ENCODE measurements at regions not wholly inside any gene's neighbourhood (a gene's known extent, or its start where the extent isn't known, plus 50 kb on each side); places are given as distances from the start of the nearest gene placed in this dataset.
"Not testable (repeated sequence)": the region's sequence is repeated elsewhere in the genome, so short reads cannot be mapped to it uniquely, and the experiment has no call there.

DNA sequence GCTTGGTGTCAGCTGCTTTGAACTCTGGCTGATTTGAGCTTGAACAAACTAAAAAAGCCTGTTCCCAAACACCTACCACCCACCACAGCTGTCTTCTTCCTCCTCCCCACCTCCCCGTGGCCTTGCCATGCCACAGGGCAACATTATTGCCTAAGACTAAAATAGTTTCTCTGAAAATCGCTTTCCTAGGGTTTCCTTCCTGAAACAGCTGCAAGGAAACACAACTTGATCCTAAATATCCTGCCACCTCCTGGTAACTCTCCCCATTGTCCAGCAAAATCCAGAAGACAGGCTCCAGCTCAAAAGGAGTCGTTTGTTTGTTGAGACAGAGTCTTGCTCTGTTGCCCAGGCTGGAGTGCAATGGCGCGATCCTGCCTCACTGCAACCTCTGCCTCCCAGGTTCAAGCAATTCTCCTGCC is 193.9 kb upstream of the TPM1 start:
- DNase-seq = no peak

DNA sequence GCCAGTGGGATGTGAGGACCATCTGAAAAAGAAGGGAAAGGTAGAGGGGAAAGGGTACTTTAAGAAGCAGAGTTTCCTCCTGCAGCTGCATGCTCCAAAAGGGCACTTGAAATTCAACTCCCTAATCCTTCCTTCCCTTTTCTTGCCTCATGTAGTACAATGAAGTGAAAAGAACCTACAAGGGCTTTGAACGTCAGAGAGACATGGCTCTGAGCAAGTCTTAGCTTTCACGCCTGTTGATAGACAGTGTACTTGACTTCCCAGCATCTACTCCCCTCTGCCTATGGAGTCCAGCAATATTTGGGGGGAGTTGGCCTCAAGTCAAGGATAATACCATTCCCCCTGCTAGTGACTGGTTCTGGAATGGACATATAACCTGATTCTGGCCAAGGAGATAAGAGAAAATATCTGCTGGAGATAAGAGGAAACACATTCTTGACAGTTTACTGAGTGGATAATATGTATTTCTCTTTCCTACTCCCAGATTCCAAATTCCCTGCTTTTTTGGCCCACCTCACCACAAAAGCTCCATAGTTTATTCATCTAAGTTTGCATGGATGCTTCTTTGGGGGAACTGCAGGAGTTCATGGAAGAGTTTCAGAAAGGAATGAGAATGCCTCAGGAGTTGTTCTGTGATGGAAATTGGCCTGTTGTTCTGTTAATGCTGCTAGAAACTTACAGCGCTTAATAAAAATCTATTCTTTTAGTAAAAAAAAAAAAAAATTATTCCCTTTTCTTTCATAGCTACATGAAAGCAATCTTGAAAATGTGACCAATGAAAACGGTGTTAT is 193.0 kb upstream of the TPM1 start:
- no peak for DNase-seq

DNA sequence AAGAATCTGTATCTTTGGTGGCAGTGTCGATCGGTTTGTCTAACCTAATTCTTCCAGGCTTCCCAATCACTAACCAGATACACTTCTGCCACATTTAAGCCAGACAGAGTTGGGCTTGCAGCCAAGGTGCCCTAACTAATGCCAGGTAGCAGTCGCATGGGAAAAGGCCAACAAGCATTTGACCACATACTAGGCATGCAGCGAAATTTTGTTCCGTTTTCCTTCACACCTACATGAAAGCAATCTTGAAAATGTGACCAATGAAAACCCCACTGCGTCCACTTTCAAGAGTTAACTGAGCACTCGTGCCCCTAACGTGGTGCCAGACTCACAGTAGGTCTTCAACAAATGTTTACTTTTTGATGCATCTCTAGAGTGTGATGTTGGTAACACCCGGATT is 192.2 kb upstream of the TPM1 start:
- DNase-seq = no peak

DNA sequence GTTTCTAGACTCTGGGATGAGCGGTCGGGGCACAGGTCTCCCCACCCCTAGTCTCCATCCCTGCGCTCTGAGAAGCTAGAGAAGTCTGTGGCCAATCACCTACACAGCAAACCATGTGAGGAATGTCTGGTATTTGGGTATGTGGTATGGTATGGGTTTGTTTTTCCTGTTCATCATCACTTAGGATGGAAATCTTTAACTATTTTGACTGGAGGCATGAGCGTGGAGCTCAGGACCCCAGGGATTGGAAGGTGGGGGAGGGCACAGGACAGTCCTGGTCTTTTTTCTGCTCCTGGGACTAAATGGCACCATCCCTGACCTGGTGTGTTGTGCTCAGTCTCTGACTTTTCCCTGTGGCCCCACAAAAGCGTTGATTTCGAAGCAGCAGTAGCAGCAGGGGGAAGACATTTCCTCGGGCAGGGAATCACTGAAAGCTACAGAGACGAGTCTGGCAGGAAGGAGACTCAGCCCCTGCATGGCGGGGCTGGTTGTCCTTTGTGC is 191.7 kb upstream of the TPM1 start:
- no peak for DNase-seq

DNA sequence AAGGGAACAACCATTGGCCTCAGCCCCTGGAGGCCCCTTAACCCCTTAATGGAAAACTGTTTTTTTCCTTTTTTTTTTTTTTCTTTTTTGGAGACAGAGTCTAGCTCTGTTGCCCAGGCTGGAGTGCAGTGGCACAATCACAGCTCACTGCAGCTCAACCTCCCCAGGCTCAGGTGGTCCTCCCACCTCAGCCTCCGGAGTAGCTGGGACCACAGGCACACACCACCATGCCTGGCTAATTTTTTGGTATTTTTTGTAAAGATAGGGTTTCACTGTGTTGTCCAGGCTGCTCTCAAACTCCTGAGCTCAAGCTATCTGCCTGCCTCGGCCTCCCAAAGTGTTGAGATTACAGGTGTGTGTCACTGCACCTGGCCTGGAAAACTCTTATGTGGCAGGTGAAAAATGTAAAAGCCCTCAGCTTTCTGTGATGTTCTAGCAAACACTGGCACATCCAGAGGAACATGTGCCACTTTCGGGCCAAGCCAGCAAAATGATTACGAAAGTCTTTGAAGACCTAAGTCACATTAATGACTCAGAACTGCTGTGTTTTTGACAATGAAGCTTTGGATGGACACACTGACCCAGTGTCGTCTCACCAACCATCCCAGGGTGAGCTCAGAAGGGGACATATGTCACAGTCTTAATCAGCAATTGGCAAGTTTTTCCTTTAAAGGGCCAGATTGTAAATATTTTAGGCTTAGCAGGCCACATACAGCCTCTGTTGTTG is 189.3 kb upstream of the TPM1 start:
- no peak for DNase-seq

DNA sequence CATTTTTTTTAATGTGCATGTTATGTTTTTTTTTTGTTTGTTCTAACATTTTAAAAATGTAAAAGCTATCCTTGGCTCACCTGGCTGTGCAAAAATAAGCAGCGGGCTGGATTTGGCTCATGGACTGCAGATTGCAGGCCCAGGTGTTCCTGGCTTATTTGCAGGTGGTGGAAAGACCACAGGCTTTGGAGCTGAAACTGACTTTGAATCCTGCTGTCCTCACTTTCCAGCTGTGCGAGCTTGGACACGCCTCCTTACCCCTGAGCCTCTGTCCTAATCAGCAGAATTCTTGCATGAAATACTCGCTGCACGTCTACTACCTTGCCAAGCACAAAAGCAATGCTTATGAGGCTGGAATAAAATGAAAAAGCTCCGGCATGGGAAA is 188.7 kb upstream of the TPM1 start:
- no peak for DNase-seq

DNA sequence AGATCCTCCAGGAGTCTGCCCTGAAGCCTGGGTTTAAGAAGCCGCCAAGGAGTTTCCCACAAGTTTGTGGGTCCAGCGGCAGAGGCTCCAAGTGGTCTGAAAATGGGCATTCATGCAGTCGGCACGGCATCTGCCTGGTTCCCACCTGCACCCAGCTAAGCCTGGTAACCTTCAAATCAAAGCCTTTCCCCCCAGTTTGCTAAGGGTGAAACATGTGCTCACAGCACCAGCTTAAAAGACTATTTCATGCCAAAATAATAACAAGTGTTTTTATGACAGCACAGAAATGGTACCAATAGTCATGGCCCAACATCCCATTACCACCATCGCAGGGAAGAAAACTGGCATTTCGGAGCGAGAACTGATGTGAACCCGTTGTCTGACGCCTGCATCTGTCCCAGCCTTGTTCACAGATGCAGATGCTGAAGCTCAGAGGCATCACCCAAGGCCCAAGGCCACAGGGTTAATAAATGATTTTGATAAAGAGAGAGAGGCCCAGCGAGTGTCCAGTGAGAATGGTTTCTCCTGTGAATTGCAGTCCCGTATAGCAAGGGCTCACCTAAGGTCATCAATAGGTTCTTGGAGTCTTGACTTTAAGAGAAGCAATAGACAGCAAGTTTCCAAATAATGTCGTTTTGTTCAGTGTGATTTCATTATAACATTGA is 188.0 kb upstream of the TPM1 start:
- DNase-seq = no peak

DNA sequence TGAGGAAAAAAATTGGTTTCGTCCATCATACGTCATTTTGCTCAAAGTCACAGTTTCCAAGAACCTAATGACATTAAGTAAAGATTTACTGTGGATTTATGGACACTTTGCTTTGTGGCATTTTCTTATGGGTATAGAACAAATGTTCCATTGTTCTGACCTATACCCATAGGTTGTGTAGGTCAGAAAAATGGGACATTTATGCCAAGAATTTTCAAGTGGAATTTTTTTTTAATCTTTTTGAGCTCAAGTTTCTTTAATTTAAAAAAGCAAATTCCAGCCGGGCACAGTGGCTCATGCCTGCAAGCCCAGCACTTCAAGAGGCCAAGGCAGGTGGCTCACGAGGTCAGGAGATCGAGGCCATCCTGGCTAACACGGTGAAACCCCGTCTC is 187.5 kb upstream of the TPM1 start:
- no peak for DNase-seq

DNA sequence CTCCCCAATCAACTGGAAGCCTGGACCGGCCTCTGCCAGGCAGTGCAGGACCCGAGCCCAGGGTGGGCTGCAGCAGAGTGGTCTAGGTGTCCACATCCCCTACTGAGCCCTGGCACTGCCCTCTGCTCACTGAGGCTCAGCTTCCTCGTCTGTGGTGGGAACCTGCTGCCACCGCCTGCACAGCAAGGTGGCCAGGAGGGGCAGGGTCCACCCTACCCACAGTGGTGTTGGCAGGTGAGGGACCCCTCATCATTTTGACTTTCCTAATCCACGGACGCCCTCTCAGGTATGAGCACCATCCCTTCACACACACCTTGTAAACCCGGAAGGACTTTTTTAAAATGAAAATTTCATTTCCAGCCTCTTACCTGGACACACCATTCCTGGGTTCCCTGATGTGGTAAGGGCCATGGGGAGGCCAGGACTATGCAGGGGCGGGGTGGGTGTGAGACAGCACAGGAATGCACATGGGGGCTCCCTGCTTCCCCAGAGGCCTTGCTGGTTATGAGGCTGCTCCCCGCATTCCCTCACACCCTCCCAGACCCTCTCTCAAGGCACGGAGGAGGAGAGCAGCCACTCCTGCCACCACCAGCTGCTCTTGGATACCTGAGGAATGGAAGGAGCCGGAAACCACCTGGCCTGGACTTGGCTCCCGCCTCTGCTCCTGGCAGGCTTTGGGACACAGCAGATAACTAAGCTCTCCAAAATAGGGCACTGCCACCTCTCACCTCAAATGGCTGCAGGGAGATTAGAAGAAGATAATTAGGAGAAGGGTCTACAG is 185.9 kb upstream of the TPM1 start:
- DNase-seq = no peak

DNA sequence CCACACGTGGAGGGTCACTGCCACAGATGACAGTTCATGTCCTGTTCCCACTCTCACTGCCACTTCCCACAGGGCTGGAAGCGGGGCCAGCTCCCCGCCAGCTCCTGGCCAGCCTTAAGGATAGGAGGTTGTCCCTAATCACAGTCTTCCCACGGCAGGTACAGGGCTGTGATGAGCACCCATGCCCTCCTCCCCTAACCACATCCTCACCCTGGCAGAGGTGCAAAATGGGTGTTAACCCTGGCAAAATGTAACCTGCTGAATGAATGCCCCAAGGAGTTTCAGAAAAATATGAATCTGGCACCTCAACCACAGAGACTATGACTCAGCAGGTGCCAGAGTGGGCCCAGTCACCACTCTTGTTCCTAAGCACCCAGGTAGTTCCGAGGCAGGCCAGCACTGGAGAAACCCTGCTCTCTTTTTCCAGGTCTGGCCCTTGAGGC is 185.1 kb upstream of the TPM1 start:
- no peak for DNase-seq

DNA sequence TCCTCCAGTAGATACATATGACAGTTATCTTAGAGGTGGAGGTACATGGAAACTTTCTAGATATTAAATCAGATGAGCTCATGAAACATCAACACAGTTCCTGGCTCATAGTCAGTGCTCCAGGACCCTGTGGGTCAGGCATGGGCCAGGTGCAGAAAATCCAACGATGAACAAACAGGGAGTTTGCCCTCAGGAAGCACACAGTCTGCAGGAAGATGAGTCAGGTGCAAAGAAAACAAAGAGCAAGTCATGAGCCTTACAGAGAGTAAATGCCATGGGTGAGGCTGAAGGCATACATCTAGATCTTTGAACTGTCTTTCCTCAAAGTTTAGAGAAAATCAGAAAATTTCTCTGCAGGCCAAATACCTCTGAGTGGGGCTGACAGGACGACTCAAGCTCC is 184.2 kb upstream of the TPM1 start:
- DNase-seq = no peak

DNA sequence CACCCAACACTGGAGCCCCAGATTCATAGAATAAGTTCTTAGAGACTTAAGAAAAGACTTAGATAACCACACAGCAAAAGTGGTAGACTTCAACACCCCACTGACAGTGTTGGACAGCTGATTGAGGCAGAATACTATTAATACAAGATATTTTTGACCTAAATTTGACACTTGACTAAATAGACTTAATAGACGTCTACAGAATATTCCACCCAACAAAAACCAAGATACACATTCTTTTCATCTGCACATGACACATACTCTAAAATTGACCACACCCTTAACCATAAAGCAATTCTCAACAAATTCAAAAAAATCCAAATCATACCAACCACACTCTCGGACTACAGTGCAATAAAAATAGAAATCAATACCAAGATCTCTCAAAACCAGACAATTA is 179.8 kb upstream of the TPM1 start:
- DNase-seq = no peak

DNA sequence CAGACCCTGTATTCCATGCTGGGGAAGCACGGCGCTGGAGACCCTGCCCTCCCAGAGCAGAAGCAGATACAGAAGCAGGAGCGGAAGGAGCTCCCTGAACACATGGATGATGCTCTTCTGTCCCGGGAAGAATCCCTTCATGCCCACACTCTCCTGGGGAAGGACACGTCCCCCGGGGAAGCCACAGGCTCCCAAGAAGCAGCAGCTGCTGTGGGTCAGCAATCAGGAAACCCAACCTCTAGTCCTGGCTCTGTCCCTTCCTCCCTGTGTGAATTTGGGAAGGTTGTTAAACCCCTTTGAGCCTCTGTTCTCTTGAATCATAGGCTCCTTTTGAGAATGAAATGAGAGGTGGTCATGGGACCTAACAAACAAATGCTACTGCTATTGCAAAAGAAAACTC is 176.2 kb upstream of the TPM1 start:
- no peak for DNase-seq

DNA sequence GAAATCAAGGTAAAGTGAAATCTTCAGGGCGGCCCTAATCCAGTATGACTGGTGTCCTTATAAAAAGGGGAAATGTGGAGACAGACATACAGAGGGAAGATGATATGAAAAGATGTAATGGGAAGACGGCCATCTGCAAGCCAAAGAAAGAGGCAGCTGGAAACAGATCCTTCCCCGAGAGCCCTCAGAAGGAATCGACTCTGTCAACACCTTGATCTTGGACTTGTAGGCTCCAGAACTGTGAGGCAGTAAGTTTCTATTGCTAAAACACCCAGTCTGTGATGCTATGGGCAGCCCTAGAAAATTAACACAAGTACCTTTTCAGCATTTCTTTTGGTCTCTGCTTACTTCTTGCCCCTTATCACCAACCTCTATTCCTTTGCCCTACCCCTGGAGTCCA is 174.7 kb upstream of the TPM1 start:
- DNase-seq = no peak

DNA sequence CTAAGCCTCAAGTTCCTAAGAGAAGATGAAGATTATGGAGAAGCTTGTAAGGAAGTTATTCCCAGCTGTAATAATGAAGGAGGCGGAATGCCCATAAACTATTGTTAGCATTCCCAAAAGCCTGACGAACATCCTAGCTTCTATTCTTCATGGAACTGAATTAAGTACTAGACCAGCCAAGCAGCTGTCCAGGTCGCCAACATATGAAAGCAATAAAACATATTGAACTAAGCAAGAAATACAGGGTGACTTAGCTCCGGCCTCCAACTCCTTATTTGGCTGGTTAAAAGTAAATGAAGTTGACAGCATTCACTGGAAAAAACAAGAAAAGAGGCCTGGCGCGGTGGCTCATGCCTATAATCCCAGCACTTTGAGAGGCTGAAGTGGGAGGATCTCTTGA is 174.0 kb upstream of the TPM1 start:
- DNase-seq = no peak

DNA sequence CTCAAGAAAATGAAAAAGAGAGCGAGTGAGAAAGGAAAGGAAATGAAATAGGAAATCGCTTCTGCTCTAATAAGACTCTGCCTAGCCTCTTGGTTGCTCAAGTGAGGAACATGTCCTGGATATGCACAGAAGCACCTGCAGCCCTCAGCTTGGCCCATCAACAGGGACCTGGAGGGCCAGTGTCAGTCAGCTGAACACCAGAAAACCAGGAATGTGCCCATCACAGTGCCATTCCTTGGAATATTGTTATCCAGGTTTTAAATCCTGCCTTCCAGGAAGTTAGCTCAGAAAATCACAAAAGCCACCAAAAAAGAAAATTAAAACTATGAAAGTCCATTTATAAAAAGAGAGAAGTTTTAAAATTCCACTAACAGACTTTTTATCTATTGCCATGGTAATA is 173.4 kb upstream of the TPM1 start:
- DNase-seq = no peak

DNA sequence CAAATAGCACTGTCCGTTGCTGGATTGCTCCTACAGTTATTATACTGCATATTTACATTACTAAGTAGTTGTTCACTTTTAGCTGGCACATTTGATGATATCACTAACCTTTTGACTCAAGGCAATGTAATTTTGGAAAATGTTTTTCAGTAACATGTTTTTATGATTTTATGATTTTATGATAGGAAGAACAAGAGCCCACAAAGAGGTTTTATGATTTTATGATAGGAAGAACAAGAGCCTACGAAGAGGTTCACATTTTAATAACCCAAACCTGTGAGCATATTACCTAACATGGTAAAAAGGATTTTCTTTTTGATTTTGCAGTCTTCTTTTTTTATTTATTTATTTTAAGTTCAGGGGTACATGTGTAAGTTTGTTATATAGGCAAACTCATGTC is 172.3 kb upstream of the TPM1 start:
- no peak for DNase-seq

DNA sequence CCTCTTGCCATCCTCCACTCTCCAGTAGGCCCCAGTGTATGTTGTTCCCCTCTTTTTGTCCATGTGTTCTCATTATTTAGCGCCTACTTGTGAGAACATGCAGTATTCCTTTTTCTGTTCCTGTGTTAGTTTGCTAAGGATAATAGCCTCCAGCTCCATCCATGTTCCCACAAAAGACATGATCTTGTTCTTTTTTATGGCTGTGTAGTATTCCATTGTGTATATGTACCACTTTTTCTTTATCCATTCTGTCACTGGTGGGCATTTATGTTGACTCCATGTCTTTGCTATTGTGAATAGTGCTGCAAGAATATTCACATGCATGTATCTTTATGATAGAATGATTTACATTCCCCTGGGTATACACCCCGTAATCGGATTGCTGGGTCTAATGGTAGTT is 171.8 kb upstream of the TPM1 start:
- DNase-seq = not testable (repeated sequence)

DNA sequence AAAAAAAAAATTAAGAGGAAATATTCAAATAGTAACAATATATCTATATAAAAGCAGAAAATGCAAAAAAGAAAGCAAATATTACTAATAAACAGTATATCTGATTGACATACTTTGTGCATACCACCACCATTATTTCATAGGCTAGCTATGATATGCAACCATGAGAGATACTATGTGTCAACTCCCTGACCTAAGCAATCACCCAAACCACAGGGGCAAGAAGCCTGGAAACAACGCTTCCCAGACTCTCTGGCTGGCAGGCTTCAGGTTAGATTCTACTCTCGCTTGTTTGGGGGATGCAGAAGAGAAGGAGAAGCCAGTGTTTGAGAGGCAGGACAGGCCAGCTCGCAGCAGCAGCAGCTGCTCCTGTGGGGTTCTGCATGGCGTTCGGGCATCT is 169.3 kb upstream of the TPM1 start:
- no peak for DNase-seq

DNA sequence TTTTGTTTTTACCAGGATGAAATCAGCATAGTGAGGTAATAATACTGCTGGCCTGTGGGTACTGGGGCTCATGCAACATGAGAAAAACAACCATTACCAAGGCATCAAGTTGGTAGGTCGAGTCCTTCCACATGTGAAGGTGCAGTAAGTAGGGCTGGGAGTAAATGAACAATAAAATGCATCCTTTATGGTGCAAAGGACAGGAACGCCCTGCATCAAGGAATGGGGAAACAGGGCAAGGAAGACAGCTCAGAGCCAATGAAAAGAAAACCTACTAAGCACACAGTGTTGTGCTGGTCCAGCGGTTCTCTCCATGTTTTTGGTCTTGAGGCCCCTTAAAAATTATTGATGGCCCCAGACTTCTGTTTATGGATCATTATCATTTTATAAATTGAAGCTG is 168.5 kb upstream of the TPM1 start:
- DNase-seq = no peak

DNA sequence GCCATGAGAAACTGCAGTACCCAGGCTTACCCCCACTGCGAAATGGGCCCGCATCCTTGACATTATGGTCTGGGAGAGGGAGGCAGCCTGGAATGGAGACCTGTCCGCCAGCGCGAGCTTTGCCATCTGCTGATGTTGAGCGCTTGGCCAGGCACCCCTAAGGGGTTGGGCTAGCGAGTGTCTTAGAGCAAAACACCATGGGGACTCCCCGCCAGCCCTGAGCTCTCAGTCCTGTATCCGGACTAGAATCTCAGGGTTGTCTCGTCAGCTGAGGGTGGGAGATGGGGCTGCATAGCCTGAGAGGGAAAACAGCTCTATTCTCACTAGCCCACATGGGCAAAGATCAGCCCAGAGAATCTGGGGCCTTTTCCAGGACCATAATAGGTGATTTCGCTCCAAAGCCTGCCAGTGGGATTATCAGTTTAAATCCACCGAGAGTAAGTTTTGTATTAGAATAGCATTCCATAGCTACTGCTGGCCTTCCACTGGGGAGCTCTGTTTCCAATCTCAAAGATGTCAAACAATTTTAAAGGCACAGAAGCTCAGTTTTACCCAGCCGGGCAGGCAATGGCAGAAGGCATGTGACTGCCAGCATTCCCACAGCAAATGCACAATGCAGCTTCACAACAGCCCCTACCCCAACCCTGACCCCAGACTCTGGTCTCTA is 167.5 kb upstream of the TPM1 start:
- no peak for DNase-seq

DNA sequence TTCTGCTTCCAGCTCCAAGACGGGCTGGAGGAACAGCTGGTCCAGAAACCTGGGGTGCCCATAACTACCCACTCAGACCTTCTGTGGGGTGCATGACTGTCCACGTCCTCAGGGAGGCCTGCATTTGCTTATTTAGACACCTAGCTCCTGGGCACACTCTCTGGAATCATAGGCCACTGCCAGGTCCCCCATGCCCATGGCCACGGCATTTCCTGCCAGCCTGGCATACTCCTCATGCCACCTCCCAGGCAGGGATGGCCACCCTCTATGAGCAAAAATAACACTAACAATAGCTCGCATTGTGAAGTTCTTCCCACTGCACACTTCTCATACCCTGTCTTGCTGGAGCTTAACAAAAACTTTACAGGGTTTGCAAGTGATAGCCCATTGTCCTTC is 166.9 kb upstream of the TPM1 start:
- no peak for DNase-seq
